GM18519 (cell line): ENCODE measurements at regions not wholly inside any gene's neighbourhood (a gene's known extent, or its start where the extent isn't known, plus 50 kb on each side); places are given as distances from the start of the nearest gene placed in this dataset.

Experiments used
- ATAC-seq: cut with Tn5 transposase; IDR thresholded peaks from one replicate; pipeline ENCODE4 v1.9.1; 2021; ENCODE audit warnings: mild to moderate bottlenecking, moderate library complexity; ENCODE audit not compliant: unreplicated experiment, low FRiP score

DNA sequence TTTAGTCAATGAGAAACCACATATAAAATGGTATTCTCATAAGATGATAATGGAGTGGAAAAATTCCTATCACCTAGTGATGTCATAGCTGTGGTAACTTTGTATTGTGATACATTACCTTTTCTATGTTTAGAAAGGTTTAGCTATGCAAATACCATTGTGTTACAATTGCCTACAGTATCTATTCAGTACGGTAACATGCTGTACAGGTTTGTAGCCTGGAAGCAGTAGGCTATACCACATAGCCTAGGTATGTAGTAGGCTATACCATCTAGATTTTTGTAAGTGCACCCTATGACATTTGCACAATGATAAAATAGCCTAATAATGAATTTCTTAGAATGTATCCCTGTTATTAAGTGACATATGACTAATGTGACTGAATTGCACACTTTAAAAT lies 50.5 kb upstream of the CCDC196 start:
- no peak for ATAC-seq
